HG02623 (cell line): ENCODE measurements at regions not wholly inside any gene's neighbourhood (a gene's known extent, or its start where the extent isn't known, plus 50 kb on each side); places are given as distances from the start of the nearest gene placed in this dataset.

Source experiments
- ATAC-seq: cut with Tn5 transposase; IDR thresholded peaks from one replicate; pipeline ENCODE4 v1.9.1; 2021; ENCODE audit warnings: moderate library complexity; ENCODE audit not compliant: unreplicated experiment

DNA sequence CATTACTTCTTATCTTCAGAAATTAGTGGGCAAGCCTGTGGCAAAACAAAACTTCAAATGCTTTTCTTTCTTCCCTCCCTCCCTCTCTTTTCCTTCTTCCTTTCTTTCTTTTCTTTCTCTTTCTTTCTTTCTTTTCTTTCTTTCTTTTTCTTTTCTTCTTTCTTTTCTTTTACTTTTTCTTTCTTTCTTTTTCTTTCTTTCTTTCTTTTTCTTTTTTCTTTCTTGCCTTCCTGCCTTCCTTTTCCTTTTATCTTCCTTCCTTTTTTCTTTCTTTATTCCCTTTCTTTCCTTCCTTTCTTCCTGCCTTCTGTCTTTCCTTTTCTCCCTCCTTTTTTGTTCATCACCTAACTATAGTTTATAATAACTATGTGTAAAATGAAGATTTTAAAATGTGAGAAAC is 295.1 kb downstream of the SMOC2 start:
- ATAC-seq: no peak

DNA sequence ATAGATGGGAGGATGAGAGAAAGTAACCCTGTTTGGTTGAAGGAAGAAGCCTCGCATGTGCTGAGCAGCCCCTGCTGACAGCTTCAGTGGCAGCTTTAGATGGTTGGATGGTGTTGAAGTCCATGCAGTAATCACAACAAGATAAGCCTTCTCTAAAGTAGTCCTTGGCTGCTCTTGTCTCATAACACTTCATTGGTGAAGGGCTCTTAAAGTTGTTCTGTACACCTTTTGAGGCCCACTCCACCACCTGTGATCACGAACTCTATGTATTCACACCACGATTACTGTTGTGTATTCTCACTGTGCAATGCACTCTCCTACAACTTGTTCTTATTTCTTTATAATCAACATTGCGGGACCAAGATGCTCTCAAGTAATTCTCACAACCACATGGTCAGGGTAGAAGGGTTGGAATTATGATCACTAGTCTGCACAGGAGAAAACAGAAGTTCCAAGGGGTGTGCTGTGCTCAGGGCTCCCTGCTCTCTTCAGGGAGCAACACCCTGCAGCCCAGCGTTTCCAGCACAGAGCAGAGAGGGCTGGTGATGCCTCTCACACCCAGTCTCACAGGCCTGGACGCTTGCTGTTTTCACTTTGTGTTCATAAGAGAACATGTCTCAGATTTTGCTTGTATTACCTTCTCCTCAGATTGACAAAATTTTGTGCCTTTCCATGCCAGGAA is 294.4 kb downstream of the SMOC2 start:
- no peak for ATAC-seq

DNA sequence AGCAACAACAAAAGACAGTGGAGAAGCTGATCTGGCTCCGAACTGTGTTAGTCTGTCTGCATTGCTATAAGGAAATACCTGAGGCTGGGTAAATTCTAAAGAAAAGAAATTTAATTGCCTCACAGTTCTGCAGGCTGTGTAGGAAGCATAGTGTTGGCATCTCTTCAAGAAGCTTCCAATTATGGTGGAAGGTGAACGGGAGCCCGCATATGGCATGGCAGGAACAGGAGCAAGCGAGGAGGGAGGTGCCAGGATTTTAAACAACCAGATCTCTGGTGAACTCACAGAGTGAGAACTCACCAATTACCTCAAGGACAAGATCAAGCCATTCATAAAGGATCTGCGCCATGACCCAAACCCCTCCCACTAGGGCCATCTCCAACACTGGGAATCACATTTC is 293.5 kb downstream of the SMOC2 start:
- ATAC-seq: no peak

DNA sequence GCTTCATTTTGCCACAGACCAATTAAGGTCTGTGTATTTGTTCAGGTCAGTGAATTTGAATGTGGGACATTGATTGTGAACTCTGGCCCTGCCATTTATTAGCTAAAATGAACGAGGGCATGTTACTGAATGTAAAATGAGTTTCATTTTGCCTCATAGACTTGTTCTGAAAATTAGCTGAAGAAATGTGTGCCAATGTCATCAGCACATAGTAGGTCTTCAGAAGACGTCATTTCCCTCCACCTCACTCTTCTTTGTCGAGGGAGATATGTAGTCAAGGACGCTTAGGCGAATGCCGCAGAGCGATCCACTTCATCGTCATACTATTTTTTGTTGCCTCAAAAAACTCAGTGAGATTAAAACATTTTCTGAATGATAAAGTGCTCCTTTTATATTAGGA is 291.7 kb downstream of the SMOC2 start:
- no peak for ATAC-seq

DNA sequence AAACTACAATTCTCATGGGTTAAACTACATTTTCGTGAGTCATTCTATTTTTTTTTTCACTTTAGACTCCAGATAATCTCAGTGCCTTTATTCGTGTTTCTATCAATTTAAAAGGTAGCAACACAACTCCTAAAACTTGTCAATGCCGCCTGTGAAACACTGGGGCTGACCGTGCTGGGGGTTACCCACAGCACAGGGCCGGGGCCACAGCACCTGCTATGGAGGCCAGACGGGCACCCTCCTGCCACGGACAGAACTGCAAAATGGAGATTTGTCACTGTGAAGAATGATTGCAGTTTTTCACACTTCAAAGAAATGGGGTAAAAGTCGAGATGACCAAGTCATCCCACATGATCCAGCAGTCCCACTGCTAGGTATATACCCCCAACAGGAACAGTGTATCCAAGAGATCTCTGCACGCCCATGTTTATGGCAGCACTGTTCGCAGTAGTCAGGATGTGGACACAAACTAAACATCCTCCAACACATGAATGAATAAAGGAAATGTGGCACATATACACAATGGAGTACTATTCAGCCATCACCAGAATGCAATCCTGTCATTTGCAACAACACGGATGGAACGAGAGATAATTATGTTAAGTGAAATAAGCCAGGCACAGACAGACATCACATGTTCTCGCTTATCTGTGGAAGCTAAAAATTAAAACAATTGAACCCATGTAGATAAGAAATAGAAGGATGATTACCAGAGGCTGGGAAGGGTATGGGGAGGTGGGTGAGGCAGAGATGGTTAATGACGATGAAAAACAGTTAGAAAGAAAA is 290.1 kb downstream of the SMOC2 start:
- no peak for ATAC-seq

DNA sequence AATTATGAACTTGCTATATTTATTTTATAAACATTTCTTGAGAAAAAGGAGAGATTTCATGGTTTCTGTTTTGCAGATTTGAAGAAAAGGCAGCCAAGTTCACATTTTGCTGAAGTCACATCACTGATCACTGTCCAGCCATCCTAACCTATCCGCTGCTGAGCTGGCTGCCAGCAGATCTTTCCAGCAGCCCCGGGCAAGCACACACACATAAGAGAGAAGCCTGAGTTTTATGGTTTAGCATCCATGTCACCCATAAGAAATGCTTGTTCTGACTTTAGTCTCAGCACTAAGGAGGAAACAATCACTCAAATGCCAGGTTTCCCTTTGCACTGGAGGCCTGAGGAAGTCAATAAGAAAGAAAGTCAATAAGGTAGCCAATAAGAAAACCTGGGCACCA is 287.1 kb downstream of the SMOC2 start:
- ATAC-seq: no peak

DNA sequence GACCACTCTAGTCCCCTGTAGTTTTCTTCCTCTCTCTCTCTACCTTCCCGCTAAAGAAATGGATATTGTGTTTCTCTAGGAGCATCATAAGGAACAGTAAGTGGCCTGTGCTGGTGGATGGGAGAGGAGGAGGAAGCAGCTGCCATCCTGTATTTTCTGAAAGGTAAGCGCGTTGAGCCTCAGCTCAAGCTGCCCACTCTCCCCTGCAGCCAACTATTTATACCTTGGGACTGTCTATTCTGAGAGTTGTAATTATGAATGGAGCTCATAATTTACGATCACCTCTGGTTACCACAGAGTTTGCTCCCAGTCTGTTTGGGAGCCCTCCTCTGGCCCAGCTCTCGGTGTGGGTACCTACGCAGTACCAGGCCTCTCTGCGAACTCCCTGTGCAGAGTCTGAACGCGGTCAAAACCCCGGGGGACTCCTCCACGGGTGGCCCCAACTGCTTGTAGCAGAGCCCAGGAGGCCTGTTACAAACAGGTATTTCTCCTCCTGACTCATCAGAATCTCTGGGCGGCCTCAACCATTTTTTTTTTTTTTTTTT is 285.4 kb downstream of the SMOC2 start:
- ATAC-seq: no peak

DNA sequence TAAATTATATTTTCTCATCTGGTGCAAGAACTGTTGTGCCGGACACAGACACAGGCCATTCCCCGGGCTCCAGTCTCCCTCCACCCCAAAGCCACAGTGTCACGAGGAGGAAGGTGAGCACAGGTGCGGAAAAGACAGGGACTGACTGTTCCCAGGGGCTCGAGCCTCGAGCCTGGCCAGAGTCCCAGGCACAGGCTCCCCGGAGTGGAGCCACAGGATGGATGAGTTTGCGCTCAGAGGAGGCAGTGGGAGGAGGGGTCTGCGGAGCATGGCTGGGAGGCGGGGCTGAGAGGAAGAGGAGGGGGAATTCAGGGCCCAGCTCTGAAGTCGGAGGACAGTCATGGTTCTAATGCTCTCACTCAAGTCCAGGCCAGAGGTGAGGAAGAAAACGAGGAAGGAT is 284.8 kb downstream of the SMOC2 start:
- no peak for ATAC-seq

DNA sequence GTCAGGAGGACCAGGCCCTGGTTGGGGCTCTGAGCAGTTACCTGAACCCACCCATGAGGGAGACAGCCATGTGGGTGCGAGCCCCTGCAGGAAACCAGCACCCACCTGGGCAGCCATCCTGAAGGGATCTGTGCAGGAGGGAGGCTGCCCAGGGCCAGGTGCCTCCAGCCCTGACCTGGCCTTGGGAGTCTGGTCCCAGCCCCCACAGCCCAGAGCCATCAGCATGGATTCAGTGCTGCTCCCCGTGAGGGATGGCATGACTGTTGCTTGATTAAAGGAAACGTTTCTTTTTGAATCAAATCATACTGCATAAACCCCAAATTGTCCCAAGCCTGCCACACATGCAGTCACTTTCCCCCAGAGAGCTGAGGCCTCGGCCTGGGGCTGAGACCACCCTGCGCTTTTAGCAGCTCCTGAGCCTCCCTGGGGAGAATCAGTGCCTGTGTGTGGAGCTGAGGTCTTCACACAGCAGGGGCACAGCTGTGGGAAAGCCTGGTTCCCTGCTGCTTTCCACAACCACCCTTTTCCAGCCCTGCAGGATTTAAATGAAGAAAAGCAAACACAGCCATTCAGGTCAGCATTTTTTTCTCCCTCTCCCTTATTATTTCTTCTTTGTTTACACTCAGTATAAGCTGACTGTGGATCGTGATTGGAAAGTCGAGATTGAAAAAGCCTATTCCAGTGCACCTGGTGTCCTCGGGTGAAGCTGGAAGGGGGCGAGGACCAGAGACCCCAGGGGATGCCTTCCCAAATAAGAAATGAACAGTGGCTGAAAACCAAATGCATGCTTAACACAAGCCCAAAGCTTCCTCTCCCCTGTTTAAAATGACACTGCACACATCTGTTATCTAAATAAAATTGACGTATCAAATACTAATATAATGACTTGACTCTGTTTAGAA is 283.9 kb downstream of the SMOC2 start:
- no peak for ATAC-seq

DNA sequence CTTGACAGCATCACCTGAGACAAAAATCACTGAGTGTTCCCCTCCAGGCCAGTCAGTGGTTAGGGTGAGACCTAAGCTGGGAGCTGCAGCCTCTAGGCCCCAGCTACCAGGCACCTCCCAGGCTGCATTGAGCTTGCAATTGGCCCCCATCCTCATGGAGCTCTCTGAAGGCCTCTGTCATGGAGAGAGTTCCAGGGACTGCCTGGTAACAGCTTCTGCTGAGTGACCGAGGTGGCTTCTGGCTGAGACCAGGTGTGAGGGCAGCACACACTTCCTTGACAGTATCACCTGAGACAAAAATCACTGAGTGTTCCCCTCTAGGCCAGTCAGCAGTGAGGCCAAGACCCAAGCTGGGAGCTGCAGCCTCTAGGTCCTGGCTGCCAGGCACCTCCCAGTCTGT is 283.0 kb downstream of the SMOC2 start:
- no peak for ATAC-seq

DNA sequence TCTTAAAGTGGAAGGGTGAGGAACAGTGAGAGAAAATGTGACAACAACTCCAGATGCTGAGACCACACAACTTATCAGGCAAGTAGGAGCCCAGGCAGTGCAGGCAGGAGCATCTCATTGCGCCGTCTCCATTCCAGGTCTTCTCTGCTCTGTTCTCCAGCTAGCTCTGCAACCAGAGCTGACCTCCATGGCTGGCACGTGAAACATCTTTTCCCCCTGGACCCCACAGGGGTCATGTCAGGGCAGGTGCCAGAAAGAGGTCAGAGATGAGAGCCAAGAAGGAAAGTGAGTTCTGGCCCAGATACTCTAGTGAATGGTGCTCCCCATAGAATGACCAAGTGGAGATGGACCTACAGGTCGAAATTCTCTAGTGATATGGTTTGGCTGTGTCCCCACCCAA is 281.4 kb downstream of the SMOC2 start:
- no peak for ATAC-seq

DNA sequence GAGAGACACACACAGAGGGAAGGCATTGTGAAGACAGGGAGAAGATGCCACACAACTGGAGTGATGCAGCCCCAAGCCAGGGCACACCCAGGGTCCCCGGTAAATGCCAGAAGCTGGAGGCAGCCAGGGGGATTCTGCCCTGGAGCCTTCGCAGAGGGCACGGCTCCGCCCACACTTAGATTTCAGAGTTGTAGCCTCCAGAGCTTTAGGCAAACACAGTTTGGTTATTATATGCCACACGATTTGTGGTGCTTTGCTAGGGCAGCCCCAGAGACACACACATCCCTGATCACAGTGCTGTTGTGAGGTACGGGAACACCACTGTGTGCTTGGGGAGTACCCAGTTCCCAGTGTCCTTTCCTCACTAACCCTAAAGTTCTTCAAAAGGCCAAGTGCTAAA is 280.6 kb downstream of the SMOC2 start:
- ATAC-seq: no peak

DNA sequence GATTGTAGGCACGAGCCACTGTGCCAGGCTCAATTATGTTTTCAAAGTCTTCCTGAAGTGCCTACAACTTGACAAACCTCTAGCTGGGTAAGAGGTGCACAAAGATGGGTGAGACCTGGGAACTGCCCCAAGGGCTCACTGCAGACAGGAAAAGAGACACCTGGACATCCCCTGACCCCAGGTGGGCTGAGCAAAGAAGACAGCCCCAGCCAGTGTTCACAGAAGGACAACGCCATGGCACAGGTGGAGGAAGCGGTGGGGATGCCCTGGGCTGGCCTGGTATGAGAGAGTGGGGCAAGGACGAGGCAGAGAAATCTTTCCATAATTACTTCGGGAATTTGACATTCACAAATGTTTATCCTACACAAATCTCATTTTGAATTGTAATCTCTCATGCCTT is 278.9 kb downstream of the SMOC2 start:
- ATAC-seq: no peak

DNA sequence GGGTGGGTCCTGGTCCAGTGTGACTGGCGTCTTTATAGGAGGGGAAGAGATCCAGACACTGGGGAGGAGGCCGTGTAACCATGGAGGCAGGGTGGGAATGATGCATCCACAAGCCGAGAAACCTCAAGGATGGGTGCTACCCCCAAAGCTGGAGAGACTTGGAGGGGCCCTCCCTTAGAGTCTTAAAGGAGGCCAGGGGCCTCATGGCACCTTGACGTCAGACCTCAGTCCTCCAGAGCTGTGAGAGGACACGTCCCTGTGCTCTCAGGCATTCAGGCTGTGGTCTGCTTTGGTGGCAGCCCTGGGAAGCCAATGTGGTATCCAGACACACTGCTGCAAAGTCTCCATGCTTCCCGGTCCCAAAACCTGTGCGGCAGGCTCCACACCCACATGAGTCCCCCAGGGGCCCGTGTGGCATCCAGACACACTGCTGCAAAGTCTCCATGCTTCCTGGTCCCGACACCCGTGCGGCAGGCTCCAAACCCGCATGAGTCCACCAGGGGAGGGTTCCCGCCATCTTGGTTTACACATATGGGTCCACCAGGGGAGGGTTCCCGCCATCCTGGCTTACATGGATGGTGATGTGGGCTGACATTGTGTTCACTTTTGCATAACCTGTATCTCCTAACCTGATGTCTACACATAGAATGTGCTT is 278.0 kb downstream of the SMOC2 start:
- ATAC-seq: no peak
